ENCODE measurements at regions not wholly inside any gene's neighbourhood (a gene's known extent, or its start where the extent isn't known, plus 50 kb on each side); places are given as distances from the start of the nearest gene placed in this dataset.

- TF ChIP-seq CTCF (IDR thresholded peaks at IDR 0.05; ENCODE audit: low read length), result no peak
- no peak for TF ChIP-seq EZH2 (IDR thresholded peaks at IDR 0.05; ENCODE audit: borderline replicate concordance, low read length)
These were observed 93.7 kb upstream of the SH3BP4 start for GRCh38 chr2:234858145-234858544.

Data from OCI-LY1 (cell line).